ENCODE measurements at regions not wholly inside any gene's neighbourhood (a gene's known extent, or its start where the extent isn't known, plus 50 kb on each side); places are given as distances from the start of the nearest gene placed in this dataset.

- no peak for DNase-seq
- Mint-ChIP-seq H3K4me3 (no peak overlapping the region), H3K27me3 (peaks cover 4 to 8% (median 8%) of the 10 kb centered on the region in 3 donors), H3K36me3 (no peaks in the 10 kb centered on the region), H3K27ac (no peak overlapping the region), H3K9me3 (no peaks in the 10 kb centered on the region), H3K4me1 (peaks cover 0 to 6% (median 3%) of the 10 kb centered on the region in 3 donors)
- no peak for ATAC-seq (ENCODE audit: low read depth in 2 of 2)
Observed at GRCh38 chr3:124257336-124257864, 265.5 kb upstream of the ROPN1 start.

DNA sequence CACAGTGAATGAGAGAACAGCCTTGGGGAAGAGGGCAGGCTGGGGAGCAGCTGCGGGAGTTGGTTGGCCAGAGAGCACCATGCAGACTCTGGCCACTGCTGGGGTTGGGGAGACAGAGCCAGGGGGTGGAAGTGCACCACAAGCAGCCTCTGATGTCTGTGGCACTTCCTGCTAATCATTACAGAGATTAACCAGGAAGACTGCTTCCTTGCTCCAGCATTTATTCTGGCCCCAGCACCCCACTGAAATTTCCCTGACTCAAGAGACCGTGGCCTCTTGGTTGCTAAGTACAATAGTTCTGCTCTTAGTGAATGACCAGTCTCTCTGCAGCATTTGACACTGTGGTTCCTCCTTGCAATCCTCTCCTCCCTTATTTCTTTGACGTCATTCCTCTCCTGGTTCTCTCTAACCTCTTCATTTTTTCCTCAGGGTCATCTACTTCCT, 266.2 kb upstream of the ROPN1 start:
- DNase-seq (no peak), ATAC-seq (ENCODE audit: low read depth in 2 of 2) (no peak)
- Mint-ChIP-seq H3K36me3 (no peaks in the 10 kb centered on the region), H3K4me1 (peaks cover 0 to 6% (median 3%) of the 10 kb centered on the region in 3 donors), H3K27me3 (peaks cover 0 to 9% (median 8%) of the 10 kb centered on the region in 3 donors), H3K27ac (no peak overlapping the region), H3K4me3 (no peak overlapping the region), H3K9me3 (no peaks in the 10 kb centered on the region)

- H3K27ac Mint-ChIP-seq: peak overlapping the region in 1 of 6 donors; percentile 15
- H3K4me3 Mint-ChIP-seq: no peak overlapping the region
- DNase-seq: no peak
- peaks cover 0 to 6% (median 3%) of the 10 kb centered on the region in 3 donors for H3K4me1 Mint-ChIP-seq
- H3K36me3 Mint-ChIP-seq: no peaks in the 10 kb centered on the region
- H3K9me3 Mint-ChIP-seq: no peaks in the 10 kb centered on the region
- ATAC-seq (ENCODE audit: low read depth in 2 of 2): no peak
- peaks cover 0 to 20% (median 8%) of the 10 kb centered on the region in 3 donors for H3K27me3 Mint-ChIP-seq
Observed at GRCh38 chr3:124260206-124260915, 268.4 kb upstream of the ROPN1 start.

- ATAC-seq (ENCODE audit: low read depth in 2 of 2) (no peak), DNase-seq (no peak)
- Mint-ChIP-seq H3K4me3 (no peak overlapping the region), H3K4me1 (peaks cover 0 to 6% (median 3%) of the 10 kb centered on the region in 3 donors), H3K27me3 (peaks cover 0 to 12% (median 7%) of the 10 kb centered on the region in 3 donors), H3K9me3 (no peaks in the 10 kb centered on the region), H3K27ac (no peak overlapping the region), H3K36me3 (no peaks in the 10 kb centered on the region)
Observed at GRCh38 chr3:124261306-124261705, 269.4 kb upstream of the ROPN1 start.

- Mint-ChIP-seq H3K27me3 (peaks cover 0 to 12% (median 3%) of the 10 kb centered on the region in 3 donors), H3K4me1 (no peaks in the 10 kb centered on the region), H3K27ac (no peak overlapping the region), H3K4me3 (no peak overlapping the region), H3K9me3 (no peaks in the 10 kb centered on the region), H3K36me3 (no peaks in the 10 kb centered on the region)
- no peak for ATAC-seq (ENCODE audit: low read depth in 2 of 2)
- no peak for DNase-seq
Observed at GRCh38 chr3:124263168-124263567, 271.2 kb upstream of the ROPN1 start.

DNA sequence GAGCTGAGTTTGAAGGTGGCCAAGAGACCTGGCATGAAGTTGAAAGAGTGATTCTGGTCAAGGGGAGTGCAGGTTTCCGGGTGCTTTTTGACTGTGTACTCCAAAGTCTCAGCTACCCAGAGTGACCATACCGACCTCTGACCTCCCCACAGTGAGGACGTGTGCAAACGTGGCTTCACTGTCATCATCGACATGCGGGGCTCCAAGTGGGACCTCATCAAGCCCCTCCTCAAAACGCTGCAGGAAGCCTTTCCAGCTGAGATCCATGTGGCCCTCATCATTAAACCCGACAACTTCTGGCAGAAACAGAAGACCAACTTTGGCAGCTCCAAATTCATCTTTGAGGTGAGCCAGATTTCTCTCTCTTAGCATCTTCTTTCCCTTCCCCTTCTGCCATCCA, 272.4 kb upstream of the ROPN1 start:
- Mint-ChIP-seq H3K4me3 (no peak overlapping the region), H3K27ac (no peak overlapping the region), H3K4me1 (no peaks in the 10 kb centered on the region), H3K9me3 (no peaks in the 10 kb centered on the region), H3K27me3 (peaks cover 0 to 12% (median 3%) of the 10 kb centered on the region in 3 donors), H3K36me3 (no peaks in the 10 kb centered on the region)
- ATAC-seq (ENCODE audit: low read depth in 2 of 2) (no peak), DNase-seq (no peak)

- Mint-ChIP-seq H3K27ac (no peak overlapping the region), H3K4me3 (no peak overlapping the region), H3K36me3 (no peaks in the 10 kb centered on the region)
Observed at GRCh38 chr3:124266487-124266886, 274.6 kb upstream of the ROPN1 start.

GRCh38 chr3:124267406-124267805, 275.5 kb upstream of the ROPN1 start:
- H3K4me1 Mint-ChIP-seq: no peaks in the 10 kb centered on the region

More at GRCh38 chr3:124266487-124266886, 274.6 kb upstream of the ROPN1 start:
- Mint-ChIP-seq H3K27me3 (peaks cover 0 to 12% (median 3%) of the 10 kb centered on the region in 3 donors), H3K4me1 (no peaks in the 10 kb centered on the region), H3K9me3 (no peaks in the 10 kb centered on the region)
- DNase-seq (no peak), ATAC-seq (ENCODE audit: low read depth in 2 of 2) (no peak)

GRCh38 chr3:124268355-124268754, 276.4 kb upstream of the ROPN1 start:
- no peaks in the 10 kb centered on the region for H3K4me1 Mint-ChIP-seq
- H3K27me3 Mint-ChIP-seq: peaks cover 0 to 8% (median 3%) of the 10 kb centered on the region in 3 donors
- H3K27ac Mint-ChIP-seq: no peak overlapping the region
- ATAC-seq (ENCODE audit: low read depth in 2 of 2): no peak
- DNase-seq: no peak
- H3K9me3 Mint-ChIP-seq: no peaks in the 10 kb centered on the region
- H3K4me3 Mint-ChIP-seq: no peak overlapping the region
- H3K36me3 Mint-ChIP-seq: no peaks in the 10 kb centered on the region

More at GRCh38 chr3:124267406-124267805, 275.5 kb upstream of the ROPN1 start:
- no peak overlapping the region for H3K4me3 Mint-ChIP-seq
- no peak for ATAC-seq (ENCODE audit: low read depth in 2 of 2)
- no peaks in the 10 kb centered on the region for H3K9me3 Mint-ChIP-seq
- no peak overlapping the region for H3K27ac Mint-ChIP-seq
- no peak for DNase-seq
- H3K27me3 Mint-ChIP-seq: peaks cover 0 to 12% (median 3%) of the 10 kb centered on the region in 3 donors
- H3K36me3 Mint-ChIP-seq: no peaks in the 10 kb centered on the region

DNA sequence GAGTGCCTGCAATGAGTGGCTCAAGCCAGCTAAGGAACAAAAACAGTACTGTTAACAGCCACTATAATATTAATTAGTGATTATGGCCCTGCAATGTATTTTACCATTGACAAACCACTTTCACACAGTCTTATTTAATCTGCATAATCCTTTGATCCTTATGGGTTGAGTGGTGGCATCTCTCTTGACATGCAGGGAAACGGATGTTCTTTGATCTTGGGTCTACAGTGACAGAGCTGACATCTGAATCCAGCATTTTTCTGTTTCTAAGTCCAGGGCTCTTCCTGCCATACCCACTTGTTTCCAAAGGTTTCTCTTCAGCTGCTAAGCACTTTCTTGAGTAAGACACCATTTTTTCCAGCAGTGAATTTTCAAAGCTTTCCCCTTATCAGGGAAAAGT, 277.7 kb upstream of the ROPN1 start:
- H3K36me3 Mint-ChIP-seq: no peaks in the 10 kb centered on the region
- no peak overlapping the region for H3K4me3 Mint-ChIP-seq
- no peaks in the 10 kb centered on the region for H3K9me3 Mint-ChIP-seq
- no peak for ATAC-seq (ENCODE audit: low read depth in 2 of 2)
- no peak for DNase-seq
- no peaks in the 10 kb centered on the region for H3K4me1 Mint-ChIP-seq
- H3K27ac Mint-ChIP-seq: no peak overlapping the region
- peaks cover 0 to 1% (median 0%) of the 10 kb centered on the region in 3 donors for H3K27me3 Mint-ChIP-seq

- Mint-ChIP-seq H3K4me3 (no peak overlapping the region), H3K27ac (no peak overlapping the region), H3K9me3 (peaks cover 0 to 4% (median 0%) of the 10 kb centered on the region in 7 donors), H3K36me3 (no peaks in the 10 kb centered on the region), H3K4me1 (no peaks in the 10 kb centered on the region), H3K27me3 (no peaks in the 10 kb centered on the region)
- DNase-seq (no peak), ATAC-seq (ENCODE audit: low read depth in 2 of 2) (no peak)
Observed at GRCh38 chr3:124272605-124273151, 280.8 kb upstream of the ROPN1 start.

DNA sequence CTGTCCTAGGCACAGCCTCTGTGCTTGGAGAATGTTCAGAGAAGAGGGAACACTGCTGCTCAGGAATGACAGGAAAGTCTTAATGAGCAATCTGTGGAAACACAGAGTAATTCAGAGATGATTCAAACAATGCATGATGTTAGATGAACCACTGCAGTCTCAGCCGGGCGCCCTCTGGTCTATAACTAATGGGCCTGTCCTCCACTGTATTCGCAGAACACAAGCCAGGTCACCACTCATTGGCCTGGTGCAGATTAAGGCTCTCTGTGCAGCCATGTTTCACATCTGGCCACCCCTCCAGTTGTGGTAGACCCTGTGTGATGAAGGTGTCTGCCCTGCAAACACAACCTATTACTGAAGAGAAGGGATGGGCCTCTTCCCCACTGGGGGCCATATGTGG, 281.7 kb upstream of the ROPN1 start:
- no peak for ATAC-seq (ENCODE audit: low read depth in 2 of 2)
- H3K9me3 Mint-ChIP-seq: peaks cover 0 to 4% (median 0%) of the 10 kb centered on the region in 7 donors

GRCh38 chr3:124274051-124274450, 282.1 kb upstream of the ROPN1 start:
- Mint-ChIP-seq H3K27ac (no peak overlapping the region), H3K4me1 (no peaks in the 10 kb centered on the region), H3K36me3 (no peaks in the 10 kb centered on the region), H3K27me3 (no peaks in the 10 kb centered on the region), H3K4me3 (no peak overlapping the region), H3K9me3 (peaks cover 0 to 4% (median 0%) of the 10 kb centered on the region in 7 donors)
- ATAC-seq (ENCODE audit: low read depth in 2 of 2): no peak
- DNase-seq: no peak

More for the DNA sequence above, 281.7 kb upstream of the ROPN1 start:
- DNase-seq: no peak
- no peaks in the 10 kb centered on the region for H3K4me1 Mint-ChIP-seq
- H3K27me3 Mint-ChIP-seq: no peaks in the 10 kb centered on the region
- no peaks in the 10 kb centered on the region for H3K36me3 Mint-ChIP-seq
- no peak overlapping the region for H3K4me3 Mint-ChIP-seq
- H3K27ac Mint-ChIP-seq: no peak overlapping the region

- H3K36me3 Mint-ChIP-seq: no peaks in the 10 kb centered on the region
Observed at GRCh38 chr3:124275412-124275811, 283.5 kb upstream of the ROPN1 start.

More at GRCh38 chr3:124275412-124275811, 283.5 kb upstream of the ROPN1 start:
- ATAC-seq (ENCODE audit: low read depth in 2 of 2) (no peak), DNase-seq (no peak)
- Mint-ChIP-seq H3K27ac (no peak overlapping the region), H3K4me1 (no peaks in the 10 kb centered on the region), H3K9me3 (peaks cover 0 to 4% (median 0%) of the 10 kb centered on the region in 7 donors), H3K27me3 (peaks cover 0 to 7% (median 0%) of the 10 kb centered on the region in 3 donors), H3K4me3 (no peak overlapping the region)
